GM21381 (cell line): ENCODE measurements at regions not wholly inside any gene's neighbourhood (a gene's known extent, or its start where the extent isn't known, plus 50 kb on each side); places are given as distances from the start of the nearest gene placed in this dataset.

Source experiments
- ATAC-seq: cut with Tn5 transposase; IDR thresholded peaks from one replicate; pipeline ENCODE4 v1.9.1; 2021; ENCODE audit warnings: mild to moderate bottlenecking, moderate library complexity; ENCODE audit not compliant: unreplicated experiment

GRCh38 chr1:95974586-95974985 lies 740.6 kb downstream of the RWDD3 start:
- no peak for ATAC-seq

- ATAC-seq = no peak
Measured at GRCh38 chr1:95982711-95983110, 738.9 kb upstream of the PTBP2 start.

- ATAC-seq = no peak
Measured at GRCh38 chr1:95983831-95984230, 737.8 kb upstream of the PTBP2 start.

- no peak for ATAC-seq
Measured at GRCh38 chr1:95984798-95985374, 736.7 kb upstream of the PTBP2 start.

GRCh38 chr1:95990033-95990432 lies 731.6 kb upstream of the PTBP2 start:
- ATAC-seq = no peak

- ATAC-seq = no peak
Measured at GRCh38 chr1:95991787-95992520, 729.6 kb upstream of the PTBP2 start.

- no peak for ATAC-seq
Measured at GRCh38 chr1:95994643-95995042, 726.9 kb upstream of the PTBP2 start.

- ATAC-seq = no peak
Measured at GRCh38 chr1:96002201-96002600, 719.4 kb upstream of the PTBP2 start.

- no peak for ATAC-seq
Measured at GRCh38 chr1:96002969-96003964, 718.3 kb upstream of the PTBP2 start.

GRCh38 chr1:96009831-96010434 lies 711.7 kb upstream of the PTBP2 start:
- ATAC-seq = no peak

GRCh38 chr1:96011606-96012005 lies 710.0 kb upstream of the PTBP2 start:
- no peak for ATAC-seq

- ATAC-seq = no peak
Measured at GRCh38 chr1:96016219-96016618, 705.4 kb upstream of the PTBP2 start.

GRCh38 chr1:96020378-96020777 lies 701.2 kb upstream of the PTBP2 start:
- no peak for ATAC-seq

- ATAC-seq = no peak
Measured at GRCh38 chr1:96025062-96025461, 696.5 kb upstream of the PTBP2 start.

- ATAC-seq = no peak
Measured at GRCh38 chr1:96028071-96028470, 693.5 kb upstream of the PTBP2 start.

- ATAC-seq = no peak
Measured at GRCh38 chr1:96030312-96030711, 691.3 kb upstream of the PTBP2 start.

GRCh38 chr1:96034006-96034405 lies 687.6 kb upstream of the PTBP2 start:
- no peak for ATAC-seq

GRCh38 chr1:96036763-96037162 lies 684.8 kb upstream of the PTBP2 start:
- ATAC-seq = no peak

- ATAC-seq = no peak
Measured at GRCh38 chr1:96038636-96039035, 682.9 kb upstream of the PTBP2 start.

GRCh38 chr1:96039910-96040309 lies 681.7 kb upstream of the PTBP2 start:
- ATAC-seq = no peak

- no peak for ATAC-seq
Measured at GRCh38 chr1:96041470-96041869, 680.1 kb upstream of the PTBP2 start.
